Lower lobe of right lung (tissue), 2 donors: ENCODE measurements at regions not wholly inside any gene's neighbourhood (a gene's known extent, or its start where the extent isn't known, plus 50 kb on each side); places are given as distances from the start of the nearest gene placed in this dataset.
A peak's percentile ranks its signal among the peaks of the same experiment; 100 is the strongest.

Experiments used
- ATAC-seq, 2 donors: fragments of 200-7000 bp; cut with Tn5 transposase; one replicate each; pipeline ENCODE4 v1.9.1; 2020 to 2022; ENCODE audit warnings: mild to moderate bottlenecking in 2 of 2, moderate library complexity in 2 of 2
- DNase-seq: peaks from one replicate; pipeline ENCODE4 v3.0.0-alpha.2; 2020
- H3K27ac ChIP-seq: fragments of 200-600 bp; one replicate; pipeline ENCODE4 v1.8.0; 2022
- H3K27me3 ChIP-seq: fragments of 200-600 bp; one replicate; pipeline ENCODE4 v1.8.0; 2022; ENCODE audit warnings: low read depth
- H3K36me3 ChIP-seq: fragments of 200-600 bp; one replicate; pipeline ENCODE4 v1.8.0; 2022; ENCODE audit warnings: mild to moderate bottlenecking
- H3K4me1 ChIP-seq: fragments of 200-600 bp; one replicate; pipeline ENCODE4 v1.8.0; 2022
- H3K4me3 ChIP-seq: fragments of 200-600 bp; one replicate; pipeline ENCODE4 v1.8.0; 2022; ENCODE audit warnings: mild to moderate bottlenecking
- H3K9me3 ChIP-seq: fragments of 200-600 bp; one replicate; pipeline ENCODE4 v1.8.0; 2022
- CTCF ChIP-seq: fragments of 200-600 bp; IDR thresholded peaks from one replicate; pipeline ENCODE4 v1.8.0; 2022; ENCODE audit warnings: antibody characterized with exemption, mild to moderate bottlenecking
- intact Hi-C: fragments of 100-400 bp; cut with DNase I; formaldehyde crosslinking; loops from one replicate; pipeline ENCODE4 v1.11.0; 2022
- donor health status: DM: no; HTN: yes; CAD: no; lungs with severe emphysema.

DNA sequence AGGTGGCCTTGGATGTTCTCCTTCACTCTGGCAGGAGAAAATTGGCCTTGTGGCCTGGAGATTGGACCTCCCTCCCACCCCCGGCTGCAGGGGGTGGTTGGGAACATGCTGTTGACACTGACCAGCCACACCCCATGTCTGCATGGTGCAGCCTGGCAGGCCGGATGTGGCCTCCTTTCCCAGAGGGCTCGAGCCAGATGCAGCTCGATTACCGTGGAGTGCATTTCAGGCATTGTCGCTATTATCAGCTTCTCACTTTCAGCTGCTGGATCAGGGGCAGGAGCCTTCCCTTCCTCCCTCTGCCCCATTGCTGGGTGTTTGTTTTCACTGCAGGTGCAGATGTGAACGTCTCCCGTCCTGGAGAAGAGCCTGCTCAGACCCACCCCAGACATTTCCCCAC is 211.0 kb upstream of the SIX2 start:
- no peak for DNase-seq
- no peak overlapping the region for H3K27ac ChIP-seq
- TF ChIP-seq CTCF: no peak
- H3K27me3 ChIP-seq: peaks cover 12% of the 10 kb centered on the region
- peaks cover 11% of the 10 kb centered on the region for H3K4me1 ChIP-seq
- no peaks in the 10 kb centered on the region for H3K9me3 ChIP-seq
- H3K36me3 ChIP-seq: no peaks in the 10 kb centered on the region
- intact Hi-C loops: no loop called here
- ATAC-seq: peak in 1 of 2 donors; percentile 27
- H3K4me3 ChIP-seq: no peak overlapping the region

DNA sequence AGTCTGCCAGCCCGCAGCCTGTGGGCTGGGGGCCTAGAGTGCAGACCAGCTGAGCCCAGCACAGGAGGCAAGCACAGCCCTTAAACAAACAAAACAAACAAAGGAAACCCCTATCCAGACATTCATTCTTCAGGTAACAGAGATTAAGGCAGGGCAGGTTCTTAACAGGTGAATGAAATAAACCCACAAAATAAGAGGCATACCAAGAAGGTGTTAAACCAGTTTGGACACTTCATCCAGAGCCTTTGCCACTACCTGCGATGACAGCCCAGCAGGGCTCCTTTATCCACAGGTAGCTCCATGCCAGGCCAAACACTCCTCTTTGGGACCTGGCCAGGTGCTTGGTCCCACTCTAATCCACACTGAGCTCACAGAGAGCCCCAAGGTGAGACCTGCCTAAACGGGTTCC is 209.7 kb upstream of the SIX2 start:
- peak overlapping the region; percentile 50 for H3K27ac ChIP-seq
- peak; percentile 93 to 96 for ATAC-seq
- H3K36me3 ChIP-seq: no peaks in the 10 kb centered on the region
- H3K4me3 ChIP-seq: no peak overlapping the region
- H3K9me3 ChIP-seq: no peaks in the 10 kb centered on the region
- H3K4me1 ChIP-seq: peaks cover 11% of the 10 kb centered on the region
- peaks cover 12% of the 10 kb centered on the region for H3K27me3 ChIP-seq
- TF ChIP-seq CTCF: no peak
- peak; percentile 81 for DNase-seq
- intact Hi-C loops: no loop called here

GRCh38 chr2:45218297-45218696 is 209.0 kb upstream of the SIX2 start:
- Histone ChIP-seq H3K4me1 (peaks cover 11% of the 10 kb centered on the region), H3K9me3 (no peaks in the 10 kb centered on the region), H3K36me3 (no peaks in the 10 kb centered on the region), H3K27ac (peak overlapping the region; percentile 50), H3K4me3 (no peak overlapping the region), H3K27me3 (peaks cover 8% of the 10 kb centered on the region)
- ATAC-seq (peak; percentile 58 to 85), DNase-seq (no peak)
- TF ChIP-seq CTCF: no peak
- intact Hi-C loops: no loop called here

- TF ChIP-seq CTCF: no peak
- ATAC-seq: no peak
- H3K4me1 ChIP-seq: peaks cover 11% of the 10 kb centered on the region
Measured at GRCh38 chr2:45216118-45216517, 206.9 kb upstream of the SIX2 start.

GRCh38 chr2:45214550-45214949 is 205.3 kb upstream of the SIX2 start:
- Histone ChIP-seq H3K9me3 (no peaks in the 10 kb centered on the region), H3K27ac (no peak overlapping the region), H3K27me3 (no peaks in the 10 kb centered on the region), H3K4me3 (no peak overlapping the region), H3K36me3 (no peaks in the 10 kb centered on the region), H3K4me1 (peaks cover 5% of the 10 kb centered on the region)
- intact Hi-C loops: no loop called here
- ATAC-seq (no peak), DNase-seq (no peak)
- TF ChIP-seq CTCF: no peak

More at GRCh38 chr2:45216118-45216517, 206.9 kb upstream of the SIX2 start:
- Histone ChIP-seq H3K36me3 (no peaks in the 10 kb centered on the region), H3K27ac (no peak overlapping the region), H3K9me3 (no peaks in the 10 kb centered on the region), H3K4me3 (no peak overlapping the region), H3K27me3 (peaks cover 4% of the 10 kb centered on the region)
- no peak for DNase-seq
- intact Hi-C loops: no loop called here
